ENCODE measurements at regions not wholly inside any gene's neighbourhood (a gene's known extent, or its start where the extent isn't known, plus 50 kb on each side); places are given as distances from the start of the nearest gene placed in this dataset.

DNA sequence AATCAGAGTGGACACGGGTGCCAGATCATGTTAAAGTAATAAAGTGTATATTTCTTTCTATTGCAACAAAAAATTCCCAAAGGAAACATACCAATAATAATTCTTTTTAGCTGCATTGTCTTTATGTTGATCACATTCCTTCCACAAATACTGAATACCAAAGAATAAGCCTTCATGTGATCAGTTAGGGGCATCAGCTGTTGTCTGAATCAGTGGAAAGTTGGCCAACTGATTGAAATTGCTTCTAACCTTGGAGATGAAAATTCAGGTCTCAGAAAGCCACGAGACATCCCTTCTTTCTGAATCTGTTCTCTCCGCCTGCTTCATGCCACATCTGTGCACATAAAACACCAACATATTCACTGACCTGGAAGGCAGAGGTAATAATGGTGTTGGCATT lies 785.2 kb downstream of the KCNA4 start:
- TF ChIP-seq, protein P1, sequence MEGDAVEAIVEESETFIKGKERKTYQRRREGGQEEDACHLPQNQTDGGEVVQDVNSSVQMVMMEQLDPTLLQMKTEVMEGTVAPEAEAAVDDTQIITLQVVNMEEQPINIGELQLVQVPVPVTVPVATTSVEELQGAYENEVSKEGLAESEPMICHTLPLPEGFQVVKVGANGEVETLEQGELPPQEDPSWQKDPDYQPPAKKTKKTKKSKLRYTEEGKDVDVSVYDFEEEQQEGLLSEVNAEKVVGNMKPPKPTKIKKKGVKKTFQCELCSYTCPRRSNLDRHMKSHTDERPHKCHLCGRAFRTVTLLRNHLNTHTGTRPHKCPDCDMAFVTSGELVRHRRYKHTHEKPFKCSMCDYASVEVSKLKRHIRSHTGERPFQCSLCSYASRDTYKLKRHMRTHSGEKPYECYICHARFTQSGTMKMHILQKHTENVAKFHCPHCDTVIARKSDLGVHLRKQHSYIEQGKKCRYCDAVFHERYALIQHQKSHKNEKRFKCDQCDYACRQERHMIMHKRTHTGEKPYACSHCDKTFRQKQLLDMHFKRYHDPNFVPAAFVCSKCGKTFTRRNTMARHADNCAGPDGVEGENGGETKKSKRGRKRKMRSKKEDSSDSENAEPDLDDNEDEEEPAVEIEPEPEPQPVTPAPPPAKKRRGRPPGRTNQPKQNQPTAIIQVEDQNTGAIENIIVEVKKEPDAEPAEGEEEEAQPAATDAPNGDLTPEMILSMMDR (IDR thresholded peaks at IDR 0.05; ENCODE audit: low read depth, low read length, poor library complexity, severe bottlenecking), result no peak
- no peak for TF ChIP-seq EZH2phosphoT487 (IDR thresholded peaks at IDR 0.05; ENCODE audit: borderline replicate concordance, low read length)

Data from DOHH2 (cell line).